ENCODE measurements at regions not wholly inside any gene's neighbourhood (a gene's known extent, or its start where the extent isn't known, plus 50 kb on each side); places are given as distances from the start of the nearest gene placed in this dataset.

DNA sequence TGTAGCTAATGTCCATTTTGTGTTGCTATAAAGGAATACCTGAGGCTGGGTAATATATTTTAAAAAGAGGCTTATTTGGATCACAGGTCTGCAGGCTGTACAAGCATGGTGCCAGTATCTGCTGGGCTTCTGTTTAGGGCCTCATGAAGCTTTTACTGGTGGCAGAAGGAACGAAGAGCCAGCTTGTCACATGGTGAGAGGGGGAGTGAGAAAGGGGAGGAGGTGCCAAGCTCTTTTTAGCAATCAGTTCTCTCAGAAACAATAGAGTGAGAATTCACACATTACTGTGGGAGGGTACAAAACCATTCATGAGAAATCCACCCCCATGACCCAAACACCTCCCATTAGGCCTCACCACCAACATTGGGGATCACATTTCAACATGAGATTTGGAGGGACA, 340.9 kb downstream of the RASEF start:
- intact Hi-C loops (cut with DNase I), result no loop called here
- DNase-seq, result no peak
- H3K27ac ChIP-seq, result no peak overlapping the region
- H3K4me1 ChIP-seq, result no peaks in the 10 kb centered on the region
- H3K36me3 ChIP-seq (ENCODE audit: insufficient read depth in 1 of 2, low read depth in 1 of 2), result no peaks in the 10 kb centered on the region
- ATAC-seq, result no peak
- TF ChIP-seq, protein P1, sequence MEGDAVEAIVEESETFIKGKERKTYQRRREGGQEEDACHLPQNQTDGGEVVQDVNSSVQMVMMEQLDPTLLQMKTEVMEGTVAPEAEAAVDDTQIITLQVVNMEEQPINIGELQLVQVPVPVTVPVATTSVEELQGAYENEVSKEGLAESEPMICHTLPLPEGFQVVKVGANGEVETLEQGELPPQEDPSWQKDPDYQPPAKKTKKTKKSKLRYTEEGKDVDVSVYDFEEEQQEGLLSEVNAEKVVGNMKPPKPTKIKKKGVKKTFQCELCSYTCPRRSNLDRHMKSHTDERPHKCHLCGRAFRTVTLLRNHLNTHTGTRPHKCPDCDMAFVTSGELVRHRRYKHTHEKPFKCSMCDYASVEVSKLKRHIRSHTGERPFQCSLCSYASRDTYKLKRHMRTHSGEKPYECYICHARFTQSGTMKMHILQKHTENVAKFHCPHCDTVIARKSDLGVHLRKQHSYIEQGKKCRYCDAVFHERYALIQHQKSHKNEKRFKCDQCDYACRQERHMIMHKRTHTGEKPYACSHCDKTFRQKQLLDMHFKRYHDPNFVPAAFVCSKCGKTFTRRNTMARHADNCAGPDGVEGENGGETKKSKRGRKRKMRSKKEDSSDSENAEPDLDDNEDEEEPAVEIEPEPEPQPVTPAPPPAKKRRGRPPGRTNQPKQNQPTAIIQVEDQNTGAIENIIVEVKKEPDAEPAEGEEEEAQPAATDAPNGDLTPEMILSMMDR (IDR thresholded peaks at IDR 0.05), result no peak
- WGBS, 3 donors, result 61 to 69% (median 63%) methylated on average over 1 of the region's 1 CpG
- H3K9me3 ChIP-seq, result no peaks in the 10 kb centered on the region
- H3K4me3 ChIP-seq, result no peak overlapping the region
- no peaks in the 10 kb centered on the region for H3K27me3 ChIP-seq (ENCODE audit: insufficient read depth in 3 of 3, low read length in 2 of 3)

DNA sequence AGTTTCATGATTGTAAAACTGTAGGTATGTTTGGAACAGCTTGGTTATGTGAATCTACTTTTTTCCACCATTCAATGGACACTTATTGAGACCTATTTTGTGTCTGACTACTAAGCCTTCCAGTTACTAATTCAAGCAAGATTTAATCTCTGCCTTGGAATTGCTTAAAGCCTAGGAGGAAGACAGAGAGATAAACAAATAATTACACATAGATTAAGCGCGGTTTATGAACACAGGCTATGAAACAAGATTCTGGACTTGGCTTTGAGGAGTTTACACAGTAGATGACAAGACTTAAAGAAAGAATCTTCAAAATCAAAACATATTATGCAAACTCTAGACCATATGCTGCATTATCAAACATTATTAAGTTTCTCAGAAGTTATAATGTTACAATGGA, 340.4 kb downstream of the RASEF start:
- TF ChIP-seq, protein P1 (IDR thresholded peaks at IDR 0.05), result no peak
- ATAC-seq, result no peak
- WGBS, 3 donors, result 94 to 99% (median 94%) methylated on average over 2 of the region's 2 CpGs

DNA sequence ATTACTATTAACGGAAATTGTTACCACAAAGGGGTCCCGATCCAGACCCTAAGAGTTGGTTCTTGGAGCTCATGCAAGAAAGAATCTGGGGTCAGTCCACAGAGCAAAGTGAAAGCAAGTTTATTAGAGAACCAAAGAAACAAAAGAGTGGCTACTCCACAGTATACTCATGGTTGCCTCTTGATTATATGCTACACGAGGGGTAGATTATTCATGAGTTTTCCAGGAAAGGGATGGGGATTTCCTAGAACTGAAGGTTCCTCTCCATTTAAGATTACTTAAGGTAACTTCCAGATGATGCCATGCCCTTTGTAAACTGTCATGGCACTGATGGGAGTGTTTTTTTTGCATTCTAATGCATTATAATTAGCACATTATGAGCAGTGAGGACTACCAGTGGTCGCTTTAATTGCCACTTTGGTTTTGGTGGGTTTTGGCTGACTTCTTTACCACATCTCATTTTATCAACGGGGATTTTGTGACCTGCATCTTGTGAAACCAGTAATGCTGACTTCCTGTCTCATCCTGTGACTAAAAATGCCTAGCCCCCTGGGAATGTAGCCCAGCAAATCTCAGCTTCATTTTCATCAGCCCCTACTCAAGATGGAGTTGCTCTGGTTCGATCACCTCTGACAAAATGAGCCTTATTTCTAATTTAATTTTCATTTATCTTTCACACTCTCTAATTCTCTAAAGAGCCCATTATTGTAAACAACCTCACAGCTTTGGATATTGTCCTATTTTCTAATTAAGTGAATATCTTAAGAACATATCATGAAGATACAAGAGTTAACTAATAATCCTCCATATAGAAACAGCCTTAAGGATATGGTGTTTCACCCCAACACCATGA, 336.3 kb downstream of the RASEF start:
- intact Hi-C loops (cut with DNase I), result no loop called here
- no peaks in the 10 kb centered on the region for H3K4me1 ChIP-seq
- H3K9me3 ChIP-seq, result no peaks in the 10 kb centered on the region
- H3K27ac ChIP-seq, result no peak overlapping the region
- no peaks in the 10 kb centered on the region for H3K36me3 ChIP-seq (ENCODE audit: insufficient read depth in 1 of 2, low read depth in 1 of 2)
- H3K27me3 ChIP-seq (ENCODE audit: insufficient read depth in 3 of 3, low read length in 2 of 3), result peaks cover 0 to 1% (median 0%) of the 10 kb centered on the region in 3 donors
- no peak overlapping the region for H3K4me3 ChIP-seq
- 49 to 72% (median 59%) methylated on average over 6 of the region's 6 CpGs for whole genome bisulfite sequencing, 3 donors
- ATAC-seq, result no peak
- TF ChIP-seq, protein P1 (IDR thresholded peaks at IDR 0.05), result no peak
- no peak for DNase-seq

More for the DNA sequence above, 340.4 kb downstream of the RASEF start:
- Histone ChIP-seq H3K4me3 (no peak overlapping the region), H3K27me3 (ENCODE audit: insufficient read depth in 3 of 3, low read length in 2 of 3) (no peaks in the 10 kb centered on the region), H3K4me1 (no peaks in the 10 kb centered on the region), H3K36me3 (ENCODE audit: insufficient read depth in 1 of 2, low read depth in 1 of 2) (no peaks in the 10 kb centered on the region), H3K9me3 (no peaks in the 10 kb centered on the region), H3K27ac (no peak overlapping the region)
- no peak for DNase-seq
- intact Hi-C loops (cut with DNase I), result no loop called here

DNA sequence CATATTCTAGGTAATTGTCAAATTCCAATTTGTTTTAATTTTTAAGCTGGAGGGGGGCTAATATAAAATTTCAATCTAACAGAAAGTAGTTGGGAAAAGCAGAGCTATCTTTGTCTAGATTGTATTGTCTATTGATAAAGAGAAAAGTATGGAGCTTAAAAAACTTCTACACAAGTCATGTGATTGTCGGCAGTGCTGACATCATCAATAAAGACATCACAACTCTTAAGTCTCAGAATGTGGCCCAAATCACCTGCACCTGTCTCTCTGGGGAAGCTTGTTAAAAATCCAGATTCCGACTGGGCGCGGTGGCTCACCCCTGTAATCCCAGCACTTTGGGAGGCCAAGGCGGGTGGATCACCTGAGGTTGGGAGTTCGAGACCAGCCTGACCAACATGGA, 333.8 kb downstream of the RASEF start:
- DNase-seq (no peak), ATAC-seq (no peak)
- Histone ChIP-seq H3K9me3 (no peaks in the 10 kb centered on the region), H3K36me3 (ENCODE audit: insufficient read depth in 1 of 2, low read depth in 1 of 2) (no peaks in the 10 kb centered on the region), H3K27ac (no peak overlapping the region), H3K27me3 (ENCODE audit: insufficient read depth in 3 of 3, low read length in 2 of 3) (peaks cover 0 to 1% (median 0%) of the 10 kb centered on the region in 3 donors), H3K4me1 (no peaks in the 10 kb centered on the region), H3K4me3 (no peak overlapping the region)
- intact Hi-C loops (cut with DNase I), result no loop called here
- 94 to 97% (median 94%) methylated on average over 6 of the region's 6 CpGs for WGBS, 3 donors
- TF ChIP-seq, protein P1 (IDR thresholded peaks at IDR 0.05), result no peak

Measured in psoas muscle (tissue), 7 donors.